ENCODE measurements at regions not wholly inside any gene's neighbourhood (a gene's known extent, or its start where the extent isn't known, plus 50 kb on each side); places are given as distances from the start of the nearest gene placed in this dataset.

- TF ChIP-seq POLR2A (IDR thresholded peaks at IDR 0.05), result no peak
- TF ChIP-seq, protein P1, sequence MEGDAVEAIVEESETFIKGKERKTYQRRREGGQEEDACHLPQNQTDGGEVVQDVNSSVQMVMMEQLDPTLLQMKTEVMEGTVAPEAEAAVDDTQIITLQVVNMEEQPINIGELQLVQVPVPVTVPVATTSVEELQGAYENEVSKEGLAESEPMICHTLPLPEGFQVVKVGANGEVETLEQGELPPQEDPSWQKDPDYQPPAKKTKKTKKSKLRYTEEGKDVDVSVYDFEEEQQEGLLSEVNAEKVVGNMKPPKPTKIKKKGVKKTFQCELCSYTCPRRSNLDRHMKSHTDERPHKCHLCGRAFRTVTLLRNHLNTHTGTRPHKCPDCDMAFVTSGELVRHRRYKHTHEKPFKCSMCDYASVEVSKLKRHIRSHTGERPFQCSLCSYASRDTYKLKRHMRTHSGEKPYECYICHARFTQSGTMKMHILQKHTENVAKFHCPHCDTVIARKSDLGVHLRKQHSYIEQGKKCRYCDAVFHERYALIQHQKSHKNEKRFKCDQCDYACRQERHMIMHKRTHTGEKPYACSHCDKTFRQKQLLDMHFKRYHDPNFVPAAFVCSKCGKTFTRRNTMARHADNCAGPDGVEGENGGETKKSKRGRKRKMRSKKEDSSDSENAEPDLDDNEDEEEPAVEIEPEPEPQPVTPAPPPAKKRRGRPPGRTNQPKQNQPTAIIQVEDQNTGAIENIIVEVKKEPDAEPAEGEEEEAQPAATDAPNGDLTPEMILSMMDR (IDR thresholded peaks at IDR 0.05), result no peak
These were observed 579.2 kb upstream of the RGS18 start for GRCh38 chr1:191579019-191579418.
